DND-41 (cell line): ENCODE measurements at regions not wholly inside any gene's neighbourhood (a gene's known extent, or its start where the extent isn't known, plus 50 kb on each side); places are given as distances from the start of the nearest gene placed in this dataset.

Source experiments
- EZH2 ChIP-seq: IDR thresholded peaks from 3 replicates; pipeline ENCODE4 v1.6.1; 2012; ENCODE audit warnings: borderline replicate concordance, low read depth, mild to moderate bottlenecking, moderate library complexity, low read length, inconsistent platforms; ENCODE audit not compliant: severe bottlenecking
- TF ChIP-seq, protein P1 (sequence below): IDR thresholded peaks from 2 replicates; pipeline ENCODE4 v1.5.1; 2012; ENCODE audit warnings: borderline replicate concordance, low read length, moderate library complexity, mild to moderate bottlenecking; ENCODE audit not compliant: poor library complexity, severe bottlenecking; ENCODE audit errors: extremely low read depth

DNA sequence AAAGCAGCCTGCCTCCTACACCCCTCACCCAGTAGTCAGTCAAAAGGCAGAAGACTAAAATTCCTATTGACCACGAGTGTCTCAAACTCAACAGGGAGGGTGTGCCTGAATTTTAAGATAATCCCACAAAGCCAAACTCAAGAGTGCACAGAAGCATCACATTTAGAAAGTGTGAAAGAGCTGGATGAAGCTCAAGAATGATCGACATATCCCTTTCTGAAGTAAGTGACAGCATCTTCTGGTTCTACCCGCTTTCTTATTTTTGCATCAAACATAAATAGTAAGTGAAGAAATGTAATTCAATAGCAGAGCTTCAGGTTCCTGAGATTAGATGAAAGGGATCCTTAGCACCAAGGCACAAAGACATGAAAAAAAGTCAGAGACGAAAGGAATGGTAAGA is 64.5 kb upstream of the BACH2 start:
- TF ChIP-seq, protein P1, sequence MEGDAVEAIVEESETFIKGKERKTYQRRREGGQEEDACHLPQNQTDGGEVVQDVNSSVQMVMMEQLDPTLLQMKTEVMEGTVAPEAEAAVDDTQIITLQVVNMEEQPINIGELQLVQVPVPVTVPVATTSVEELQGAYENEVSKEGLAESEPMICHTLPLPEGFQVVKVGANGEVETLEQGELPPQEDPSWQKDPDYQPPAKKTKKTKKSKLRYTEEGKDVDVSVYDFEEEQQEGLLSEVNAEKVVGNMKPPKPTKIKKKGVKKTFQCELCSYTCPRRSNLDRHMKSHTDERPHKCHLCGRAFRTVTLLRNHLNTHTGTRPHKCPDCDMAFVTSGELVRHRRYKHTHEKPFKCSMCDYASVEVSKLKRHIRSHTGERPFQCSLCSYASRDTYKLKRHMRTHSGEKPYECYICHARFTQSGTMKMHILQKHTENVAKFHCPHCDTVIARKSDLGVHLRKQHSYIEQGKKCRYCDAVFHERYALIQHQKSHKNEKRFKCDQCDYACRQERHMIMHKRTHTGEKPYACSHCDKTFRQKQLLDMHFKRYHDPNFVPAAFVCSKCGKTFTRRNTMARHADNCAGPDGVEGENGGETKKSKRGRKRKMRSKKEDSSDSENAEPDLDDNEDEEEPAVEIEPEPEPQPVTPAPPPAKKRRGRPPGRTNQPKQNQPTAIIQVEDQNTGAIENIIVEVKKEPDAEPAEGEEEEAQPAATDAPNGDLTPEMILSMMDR = no peak
- TF ChIP-seq EZH2 = no peak
